Glomerular visceral epithelial cell (primary cell): ENCODE measurements at regions not wholly inside any gene's neighbourhood (a gene's known extent, or its start where the extent isn't known, plus 50 kb on each side); places are given as distances from the start of the nearest gene placed in this dataset.

Source experiments
- DNase-seq: peaks from one replicate; pipeline ENCODE4 v3.0.0-alpha.2; 2016; ENCODE audit errors: extremely low spot score

- DNase-seq, result no peak
Measured at GRCh38 chr2:164439885-164440284, 181.4 kb downstream of the GRB14 start.

- DNase-seq, result no peak
Measured at GRCh38 chr2:164439235-164439634, 182.0 kb downstream of the GRB14 start.

- no peak for DNase-seq
Measured at GRCh38 chr2:164438490-164439205, 182.6 kb downstream of the GRB14 start.

- no peak for DNase-seq
Measured at GRCh38 chr2:164436131-164436530, 185.2 kb downstream of the GRB14 start.

GRCh38 chr2:164430166-164430783 is 191.0 kb downstream of the GRB14 start:
- DNase-seq, result peak; percentile 55

- DNase-seq, result no peak
Measured at GRCh38 chr2:164429354-164429753, 191.9 kb downstream of the GRB14 start.

- DNase-seq, result no peak
Measured at GRCh38 chr2:164427111-164427510, 194.2 kb downstream of the GRB14 start.

GRCh38 chr2:164420787-164421186 is 200.5 kb downstream of the GRB14 start:
- no peak for DNase-seq

GRCh38 chr2:164412831-164413230 is 208.5 kb downstream of the GRB14 start:
- no peak for DNase-seq

- no peak for DNase-seq
Measured at GRCh38 chr2:164389411-164389810, 231.9 kb downstream of the GRB14 start.

GRCh38 chr2:164388511-164388910 is 232.8 kb downstream of the GRB14 start:
- peak; percentile 89 for DNase-seq

GRCh38 chr2:164386231-164386630 is 235.1 kb downstream of the GRB14 start:
- no peak for DNase-seq

- DNase-seq, result no peak
Measured at GRCh38 chr2:164384434-164384833, 236.8 kb downstream of the GRB14 start.

GRCh38 chr2:164371916-164372315 is 249.4 kb downstream of the GRB14 start:
- DNase-seq, result peak; percentile 53

GRCh38 chr2:164369366-164369765 is 251.9 kb downstream of the GRB14 start:
- peak; percentile 32 for DNase-seq

GRCh38 chr2:164368896-164369295 is 252.4 kb downstream of the GRB14 start:
- DNase-seq, result no peak

- DNase-seq, result peak; percentile 6
Measured at GRCh38 chr2:164363646-164364045, 257.6 kb downstream of the GRB14 start.

GRCh38 chr2:164351536-164351935 is 269.7 kb downstream of the GRB14 start:
- DNase-seq, result no peak

GRCh38 chr2:164335947-164336346 is 285.3 kb downstream of the GRB14 start:
- no peak for DNase-seq

- DNase-seq, result no peak
Measured at GRCh38 chr2:164335128-164335527, 286.2 kb downstream of the GRB14 start.

- DNase-seq, result no peak
Measured at GRCh38 chr2:164328310-164328709, 293.0 kb downstream of the GRB14 start.

- no peak for DNase-seq
Measured at GRCh38 chr2:164323978-164324377, 297.3 kb downstream of the GRB14 start.

GRCh38 chr2:164314148-164314547 is 307.1 kb downstream of the GRB14 start:
- DNase-seq, result peak; percentile 20

GRCh38 chr2:164306872-164307271 is 314.4 kb downstream of the GRB14 start:
- no peak for DNase-seq
